Breast epithelium (tissue), 4 donors: ENCODE measurements at regions not wholly inside any gene's neighbourhood (a gene's known extent, or its start where the extent isn't known, plus 50 kb on each side); places are given as distances from the start of the nearest gene placed in this dataset.

Experiments used
- DNase-seq, 2 donors: peaks; one replicate each; pipeline ENCODE4 v3.0.0-alpha.2; 2019; ENCODE audit warnings: low spot score in 2 of 2
- H3K27ac ChIP-seq, 2 donors: fragments of 200-600 bp; sonication (generic) in 1 of 2; one replicate each; pipeline ENCODE4 v1.5.1; 2016 to 2019; ENCODE audit warnings: mild to moderate bottlenecking in 1 of 2
- H3K27me3 ChIP-seq, 2 donors: fragments of 200-600 bp; sonication (generic) in 1 of 2; one replicate each; pipeline versions ENCODE4 v1.5.1 to v1.6.0; 2017 to 2019; ENCODE audit warnings: control low read depth in 1 of 2, mild to moderate bottlenecking in 1 of 2
- H3K36me3 ChIP-seq: fragments of 200-600 bp; one replicate; pipeline ENCODE4 v1.5.1; 2019
- H3K4me1 ChIP-seq, 2 donors: fragments of 200-600 bp; sonication (generic); one replicate each; pipeline ENCODE4 v1.5.1; 2016 to 2019; ENCODE audit warnings: control low read depth in 1 of 2
- H3K4me3 ChIP-seq, 3 donors: fragments of 200-600 bp; sonication (generic); 1 replicate in 2 of 3; 2 replicates in 1 of 3; pipeline ENCODE4 v1.5.1; 2016 to 2019; ENCODE audit warnings: mild to moderate bottlenecking in 3 of 3, moderate library complexity in 2 of 3
- H3K9me3 ChIP-seq, 2 donors: fragments of 200-600 bp; sonication (generic) in 1 of 2; one replicate each; pipeline ENCODE4 v1.5.1; 2016 to 2019; ENCODE audit warnings: control low read depth in 1 of 2
- CTCF ChIP-seq, 3 donors: fragments of 450-650 bp; IDR thresholded peaks; one replicate each; pipeline ENCODE4 v1.5.1; 2016 to 2017; ENCODE audit warnings: antibody characterized with exemption in 3 of 3, mild to moderate bottlenecking in 3 of 3, moderate library complexity in 3 of 3
- POLR2A ChIP-seq: fragments of 450-650 bp; IDR thresholded peaks from one replicate; pipeline ENCODE4 v1.6.1; 2016; ENCODE audit warnings: antibody characterized with exemption, mild to moderate bottlenecking, moderate library complexity
- POLR2AphosphoS5 ChIP-seq, 3 donors: sonication (generic); formaldehyde crosslinking; IDR thresholded peaks; one replicate each; pipeline ENCODE4 v1.6.1; 2017; ENCODE audit warnings: antibody characterized with exemption in 3 of 3
- intact Hi-C: fragments of 100-400 bp; cut with DNase I; formaldehyde crosslinking; loops from one replicate; pipeline ENCODE4 v1.15.1; 2023; ENCODE audit warnings: low total_unique reads

- no peak for TF ChIP-seq POLR2A
- no peak for TF ChIP-seq POLR2AphosphoS5 (IDR thresholded peaks at IDR 0.05)
- no peak for TF ChIP-seq CTCF (IDR thresholded peaks at IDR 0.05)
- no peak for DNase-seq
- Histone ChIP-seq H3K9me3 (no peaks in the 10 kb centered on the region), H3K27me3 (no peaks in the 10 kb centered on the region), H3K27ac (peak overlapping the region; percentile 12 to 20), H3K36me3 (no peaks in the 10 kb centered on the region), H3K4me1 (peaks cover 0 to 9% of the 10 kb centered on the region in 2 donors), H3K4me3 (no peak overlapping the region)
- intact Hi-C loops: no loop called here
Measured at GRCh38 chr5:61632064-61632463, 300.0 kb downstream of the ZSWIM6 start.

- intact Hi-C loops: no loop called here
- DNase-seq: no peak
- Histone ChIP-seq H3K4me1 (peaks cover 0 to 9% of the 10 kb centered on the region in 2 donors), H3K9me3 (no peaks in the 10 kb centered on the region), H3K27me3 (no peaks in the 10 kb centered on the region), H3K36me3 (no peaks in the 10 kb centered on the region), H3K4me3 (no peak overlapping the region), H3K27ac (no peak overlapping the region)
- TF ChIP-seq POLR2A: no peak
Measured at GRCh38 chr5:61635271-61635670, 303.2 kb downstream of the ZSWIM6 start.

DNA sequence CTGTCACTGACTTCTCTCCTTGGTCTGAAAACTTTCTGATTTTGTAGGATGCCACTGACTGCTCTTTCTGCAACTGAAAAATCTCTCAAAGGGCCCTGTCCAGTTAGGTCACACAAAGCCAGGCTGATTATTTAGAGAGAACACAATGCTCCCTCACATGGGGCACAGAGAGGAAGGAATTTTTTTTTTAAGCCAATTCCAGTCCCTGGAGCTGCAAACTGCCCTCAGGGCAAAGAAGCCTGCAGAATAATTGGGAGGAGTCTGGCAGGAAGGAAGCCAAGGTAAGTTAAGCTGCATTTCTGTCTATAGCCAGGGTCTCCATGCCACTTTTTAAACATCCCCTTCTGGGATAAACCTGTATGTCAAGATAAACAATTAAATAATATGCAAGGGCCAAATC, 305.5 kb downstream of the ZSWIM6 start:
- intact Hi-C loops: no loop called here

DNA sequence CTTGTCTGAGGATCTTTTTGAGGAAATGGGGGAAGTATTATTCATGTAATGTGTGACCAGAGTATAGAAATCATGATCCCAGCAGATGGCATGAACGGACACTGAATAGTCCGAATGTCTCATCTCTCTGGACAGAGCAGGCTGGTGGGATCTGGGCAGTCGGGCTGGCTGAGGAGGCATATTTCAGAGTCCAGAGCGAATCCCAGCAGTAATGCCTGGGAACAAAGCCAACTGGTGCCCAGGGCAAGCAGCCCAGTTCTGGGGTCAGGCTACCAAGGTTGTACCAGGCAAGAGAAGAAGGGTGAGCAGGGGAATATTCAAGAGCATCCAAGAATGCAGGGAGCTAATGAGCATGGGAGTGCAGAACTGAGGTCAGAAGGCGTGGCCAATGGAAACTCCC, 306.4 kb downstream of the ZSWIM6 start:
- H3K27ac ChIP-seq: no peak overlapping the region
- no peaks in the 10 kb centered on the region for H3K27me3 ChIP-seq
- no peak overlapping the region for H3K4me3 ChIP-seq
- TF ChIP-seq CTCF (IDR thresholded peaks at IDR 0.05): no peak
- no peak for TF ChIP-seq POLR2A
- TF ChIP-seq POLR2AphosphoS5 (IDR thresholded peaks at IDR 0.05): no peak
- H3K4me1 ChIP-seq: no peaks in the 10 kb centered on the region
- DNase-seq: no peak
- no peaks in the 10 kb centered on the region for H3K9me3 ChIP-seq
- no peaks in the 10 kb centered on the region for H3K36me3 ChIP-seq
- intact Hi-C loops: no loop called here

More for the DNA sequence above, 305.5 kb downstream of the ZSWIM6 start:
- H3K36me3 ChIP-seq: no peaks in the 10 kb centered on the region
- H3K4me1 ChIP-seq: no peaks in the 10 kb centered on the region
- H3K27ac ChIP-seq: no peak overlapping the region
- no peaks in the 10 kb centered on the region for H3K9me3 ChIP-seq
- TF ChIP-seq CTCF (IDR thresholded peaks at IDR 0.05): no peak
- no peak for TF ChIP-seq POLR2A
- no peak for TF ChIP-seq POLR2AphosphoS5 (IDR thresholded peaks at IDR 0.05)
- H3K4me3 ChIP-seq: no peak overlapping the region
- H3K27me3 ChIP-seq: no peaks in the 10 kb centered on the region
- DNase-seq: no peak

GRCh38 chr5:61640179-61641021, 308.3 kb downstream of the ZSWIM6 start:
- Histone ChIP-seq H3K4me3 (no peak overlapping the region), H3K36me3 (no peaks in the 10 kb centered on the region), H3K9me3 (no peaks in the 10 kb centered on the region), H3K27me3 (no peaks in the 10 kb centered on the region), H3K27ac (no peak overlapping the region), H3K4me1 (no peaks in the 10 kb centered on the region)
- intact Hi-C loops: no loop called here
- TF ChIP-seq CTCF (IDR thresholded peaks at IDR 0.05): no peak
- no peak for TF ChIP-seq POLR2A
- no peak for TF ChIP-seq POLR2AphosphoS5 (IDR thresholded peaks at IDR 0.05)
- no peak for DNase-seq
